HG03097 (cell line): ENCODE measurements at regions not wholly inside any gene's neighbourhood (a gene's known extent, or its start where the extent isn't known, plus 50 kb on each side); places are given as distances from the start of the nearest gene placed in this dataset.

Source experiments
- ATAC-seq: cut with Tn5 transposase; IDR thresholded peaks from one replicate; pipeline ENCODE4 v1.9.1; 2021; ENCODE audit not compliant: unreplicated experiment, low FRiP score

DNA sequence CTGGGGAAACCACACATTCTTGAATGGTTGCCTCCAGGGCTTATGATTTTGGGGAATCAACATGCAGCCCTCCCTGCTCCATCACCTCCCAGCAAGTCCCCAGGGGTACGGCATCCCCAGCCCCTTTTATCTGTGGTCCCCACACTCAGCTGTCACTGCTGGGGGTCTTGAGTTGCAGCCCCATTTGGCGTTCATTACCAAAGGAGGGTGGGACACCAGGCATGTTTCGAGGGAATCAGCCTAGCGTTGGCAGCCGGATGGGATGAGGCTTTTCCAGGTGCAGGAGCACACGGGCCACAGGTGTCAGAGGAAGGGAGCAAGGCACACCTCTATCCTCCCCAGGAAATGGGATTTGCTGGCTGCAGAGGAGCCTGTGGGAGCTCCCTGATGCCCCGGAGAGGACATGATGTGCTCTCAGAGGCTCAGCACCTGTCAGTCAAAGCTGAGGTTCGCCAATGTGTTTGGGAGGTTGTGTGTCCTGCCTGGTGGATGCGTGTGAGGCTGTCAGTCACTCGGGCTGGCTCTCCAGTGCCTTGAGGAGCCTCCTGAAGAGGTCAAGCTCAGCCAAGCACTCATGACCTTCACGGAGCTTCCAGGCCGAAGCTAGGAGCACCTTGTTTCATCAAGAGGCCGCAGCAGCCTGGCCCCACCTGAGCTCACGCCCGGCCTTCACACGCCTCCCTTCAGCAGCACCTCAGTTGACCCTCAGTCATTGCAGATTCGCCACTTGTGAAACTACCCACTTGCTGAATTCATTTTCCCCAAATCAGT is 95.0 kb downstream of the ERMARD start:
- ATAC-seq = no peak

DNA sequence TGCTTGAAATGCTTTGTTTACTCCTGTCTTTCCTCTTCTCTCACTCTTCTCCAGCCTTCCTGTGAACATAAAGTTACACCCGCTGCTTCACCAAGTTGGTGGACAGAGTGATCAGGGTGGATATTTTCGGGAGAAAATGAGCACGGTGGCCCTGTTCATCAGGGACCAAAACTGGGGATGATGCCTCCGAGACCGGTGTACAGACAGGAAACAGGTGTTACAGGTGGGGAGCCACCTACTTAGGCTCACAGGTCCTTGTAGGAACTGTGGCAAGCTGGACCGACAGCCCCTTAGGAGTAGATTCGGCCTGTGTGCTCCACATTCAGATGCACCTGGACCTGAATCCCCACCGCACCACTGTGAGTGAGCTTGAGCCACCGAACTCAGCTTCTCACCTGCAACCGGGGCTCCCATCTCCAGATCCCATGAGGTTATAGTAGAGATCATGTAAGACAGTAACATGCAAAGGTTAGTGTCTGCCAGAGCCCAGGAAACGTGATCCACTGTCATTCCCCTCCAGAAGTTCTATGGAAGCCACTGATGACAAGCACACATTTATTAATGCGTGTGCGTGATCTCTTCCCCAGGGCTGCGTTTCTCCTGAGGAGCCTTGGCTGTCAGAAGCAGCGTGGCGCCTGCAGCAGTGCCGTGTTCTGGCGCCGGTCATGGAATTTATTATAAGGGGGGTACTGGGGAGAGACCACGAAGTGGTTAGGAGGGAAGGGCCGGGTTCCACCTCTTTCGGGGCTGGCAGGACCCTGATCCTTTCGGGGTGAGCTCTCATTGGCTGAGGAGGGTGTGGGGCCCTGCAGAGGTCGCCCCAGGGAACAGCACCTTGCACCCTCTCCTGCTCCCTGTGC is 94.2 kb downstream of the ERMARD start:
- ATAC-seq = no peak

DNA sequence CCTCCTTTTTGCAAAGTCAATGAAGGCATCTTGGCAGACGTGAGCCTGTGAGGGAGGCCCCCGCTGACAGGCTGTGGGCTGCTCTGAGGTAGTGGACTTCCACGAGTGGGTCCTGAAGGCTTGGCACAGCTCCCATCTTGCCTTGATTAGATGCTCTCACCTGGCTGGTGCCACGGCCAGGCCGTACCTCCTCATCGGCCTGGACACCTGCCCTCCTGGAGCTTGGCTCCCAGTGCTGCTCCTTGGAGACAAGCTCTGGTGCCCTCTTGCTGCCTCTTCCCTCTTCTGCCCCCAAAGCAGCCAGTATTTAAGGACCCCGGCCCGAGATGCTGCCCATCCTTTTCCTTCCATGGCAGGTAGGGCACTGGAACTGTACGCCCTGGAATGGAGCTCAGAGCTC is 93.5 kb downstream of the ERMARD start:
- ATAC-seq = no peak

DNA sequence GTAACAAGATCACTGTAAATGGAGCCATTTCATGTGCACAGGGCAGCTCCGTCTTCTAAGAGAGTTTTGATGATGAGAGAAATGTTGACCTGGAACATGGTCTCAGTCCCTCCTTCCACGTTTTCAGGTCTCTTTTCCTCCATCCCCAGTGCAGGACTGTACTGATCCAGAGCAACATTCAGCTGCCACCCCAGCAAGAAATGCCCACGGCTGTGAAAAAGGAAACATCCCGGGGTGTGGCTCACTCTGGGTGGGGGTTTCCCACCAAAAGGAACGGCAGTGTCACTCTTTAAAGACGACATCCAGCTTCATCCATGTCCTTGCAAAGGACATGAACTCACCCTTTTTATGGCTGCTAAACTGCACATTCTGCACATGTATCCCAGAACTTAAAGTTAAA is 92.6 kb downstream of the ERMARD start:
- ATAC-seq = no peak

DNA sequence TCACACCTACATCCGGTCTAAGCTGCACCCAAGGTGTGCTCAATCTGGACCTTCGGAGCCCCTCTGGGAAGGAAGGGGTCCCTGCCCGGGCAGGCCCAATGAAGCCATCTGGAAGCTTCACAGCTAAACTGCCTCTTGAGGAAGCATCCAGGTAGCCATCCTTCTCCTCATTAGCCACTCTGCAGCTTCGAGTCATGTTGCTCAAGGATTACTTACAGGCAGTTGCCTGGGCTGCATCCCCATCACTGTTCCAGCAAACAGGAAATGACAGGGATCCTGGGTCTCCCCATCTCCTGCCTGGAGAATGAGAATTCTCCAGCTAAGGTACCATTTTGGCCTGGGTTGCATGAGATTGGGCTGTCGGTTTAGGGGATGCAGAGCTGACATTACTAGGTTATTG is 91.7 kb downstream of the ERMARD start:
- ATAC-seq = no peak

DNA sequence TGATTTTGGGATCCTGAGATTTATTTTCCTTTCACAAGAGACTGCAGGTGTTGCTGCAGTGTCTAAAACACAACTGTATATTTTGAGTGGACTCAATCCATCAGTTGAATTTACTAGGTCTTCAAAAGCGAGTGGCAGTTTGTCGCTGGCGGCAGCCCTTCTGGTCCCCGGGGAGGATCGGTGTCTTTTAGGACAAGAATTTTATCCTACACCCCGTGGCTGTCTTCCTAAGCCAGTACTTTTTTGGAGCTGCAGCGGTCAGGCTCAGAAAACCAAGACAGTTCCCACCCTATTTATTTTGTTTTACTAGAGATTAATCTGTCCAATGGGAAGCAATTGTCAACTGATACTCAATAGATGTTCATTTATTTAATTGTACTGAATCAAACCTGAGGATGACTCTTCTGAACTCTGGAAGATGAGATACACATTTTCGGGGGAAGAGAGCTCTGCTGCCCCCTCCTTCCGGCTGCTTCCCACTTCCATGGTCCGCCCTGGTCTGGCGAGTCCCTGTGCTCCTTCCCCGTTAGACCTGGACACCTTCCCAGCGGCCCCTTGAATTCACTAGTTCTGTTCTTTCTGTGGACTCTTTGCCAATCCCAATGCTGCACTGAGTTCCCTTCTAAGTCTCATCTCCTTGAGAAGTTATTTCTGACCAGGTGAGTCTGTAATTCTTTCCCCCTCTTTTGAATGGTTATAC is 90.6 kb downstream of the ERMARD start:
- no peak for ATAC-seq

DNA sequence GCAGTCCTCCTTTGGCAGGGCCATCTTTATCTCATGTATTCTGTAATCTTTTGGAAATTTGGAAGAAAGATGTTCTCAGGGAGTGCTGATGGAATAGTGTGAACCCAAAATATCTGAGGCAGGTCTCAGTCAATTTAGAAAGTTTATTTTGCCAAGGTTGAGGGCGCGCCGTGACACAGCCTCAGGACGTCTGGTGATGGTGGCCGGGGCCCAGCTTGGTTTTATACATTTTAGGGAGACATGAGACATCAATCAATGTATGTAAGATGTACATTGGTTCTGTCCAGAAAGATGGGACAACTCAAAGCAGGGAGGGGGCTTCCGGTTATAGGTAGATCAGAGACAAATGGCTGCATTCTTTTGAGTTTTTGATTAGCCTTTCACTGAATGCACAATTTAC is 89.8 kb downstream of the ERMARD start:
- no peak for ATAC-seq

DNA sequence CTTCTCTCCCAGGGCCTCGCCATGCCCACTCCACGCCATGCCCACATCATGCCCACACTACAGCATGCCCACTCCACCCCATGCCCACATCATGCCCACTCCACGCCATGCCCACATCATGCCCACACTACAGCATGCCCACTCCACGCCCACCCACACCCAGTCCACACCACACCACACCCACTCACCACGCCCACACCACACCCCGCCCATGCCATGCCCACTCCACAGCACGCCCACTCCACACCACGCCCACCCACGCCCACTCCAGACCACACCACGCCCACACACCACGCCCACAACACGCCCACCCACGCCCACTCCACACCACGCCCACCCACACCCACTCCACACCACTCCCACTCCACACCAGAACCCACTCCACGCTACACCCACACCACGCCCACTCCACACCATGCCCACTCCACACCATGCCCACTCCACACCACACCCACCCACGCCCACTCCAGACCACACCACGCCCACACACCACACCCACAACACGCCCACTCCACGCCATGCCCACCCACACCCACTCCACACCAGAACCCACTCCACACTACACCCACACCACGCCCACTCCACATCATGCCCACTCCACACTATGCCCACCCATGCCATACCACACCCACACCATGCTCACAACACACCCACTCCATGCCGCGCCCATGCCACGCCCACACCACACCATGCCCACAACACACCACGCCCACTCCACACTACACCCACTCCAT is 88.6 kb downstream of the ERMARD start:
- no peak for ATAC-seq

DNA sequence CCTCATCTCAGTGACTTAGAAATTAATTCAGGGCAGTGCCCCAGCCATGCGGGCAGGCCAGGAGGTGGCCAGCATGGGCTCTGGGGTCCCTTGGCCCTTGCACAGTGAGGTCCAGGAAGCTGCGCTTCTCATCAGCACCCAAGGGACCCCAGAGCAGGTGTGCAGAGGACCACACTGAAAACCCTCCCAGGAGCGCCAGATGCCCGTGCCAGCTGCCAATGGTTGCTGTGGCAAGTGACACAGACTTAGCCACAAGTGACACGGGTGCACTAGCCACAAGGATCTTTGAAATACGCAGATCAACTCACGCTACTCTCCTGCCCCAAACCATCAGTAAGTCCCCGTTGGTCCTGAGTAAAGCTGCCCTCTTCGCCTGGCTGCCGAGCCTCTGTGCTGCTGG is 88.1 kb downstream of the ERMARD start:
- no peak for ATAC-seq

DNA sequence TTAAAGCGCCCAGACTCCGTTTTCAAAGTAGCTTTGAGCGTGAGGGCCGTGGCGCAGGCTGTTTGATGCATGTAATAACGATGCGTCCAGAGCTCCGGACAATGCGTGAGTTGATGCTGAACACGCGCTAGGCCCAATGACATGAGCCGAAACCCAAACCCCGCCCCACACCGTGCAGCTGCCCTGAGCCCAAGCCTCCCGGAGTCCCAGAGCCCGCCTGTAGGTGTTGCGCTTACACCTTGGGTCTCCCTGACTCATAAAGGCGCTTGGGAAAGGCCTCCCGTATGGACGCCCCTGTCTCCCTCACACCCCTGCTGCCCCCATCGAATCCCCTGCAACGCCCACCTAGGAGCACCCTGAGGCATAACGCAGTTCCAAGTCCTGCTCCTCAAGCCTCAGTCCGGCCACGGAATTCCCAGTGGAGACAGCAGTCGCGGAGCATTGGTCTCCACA is 87.6 kb downstream of the ERMARD start:
- no peak for ATAC-seq

DNA sequence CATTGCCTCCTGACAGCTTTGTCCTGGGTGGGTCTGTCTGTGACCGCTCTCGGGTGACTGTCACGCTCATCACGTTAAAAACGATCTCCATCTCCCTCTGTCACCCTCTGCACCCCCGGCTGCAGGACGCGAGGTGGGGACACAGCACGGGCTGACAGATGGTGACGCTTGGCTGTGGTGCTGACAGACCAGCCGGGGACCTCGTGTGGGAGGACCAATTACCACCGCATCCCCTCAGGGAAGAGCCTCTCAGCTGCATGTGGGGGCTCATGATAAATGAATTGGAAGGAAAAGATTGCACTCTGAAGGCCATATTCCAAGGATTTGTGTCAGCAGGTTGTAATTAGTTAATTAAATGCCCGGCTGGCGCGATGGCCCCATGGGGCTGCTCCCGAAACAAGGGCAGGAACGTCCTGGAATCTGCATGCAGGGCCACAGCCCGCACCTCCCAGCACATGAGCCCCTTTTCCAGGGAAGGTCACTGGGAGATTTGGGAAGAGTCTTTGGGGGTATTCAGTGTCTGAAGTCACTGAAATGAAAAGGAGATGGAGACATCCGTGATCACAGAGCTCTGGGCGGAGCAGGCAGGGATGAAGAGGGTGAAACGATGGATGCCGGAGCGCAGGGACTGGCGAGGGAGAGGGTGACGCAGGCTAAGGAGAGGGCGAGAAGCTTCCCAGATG is 87.1 kb downstream of the ERMARD start:
- no peak for ATAC-seq

DNA sequence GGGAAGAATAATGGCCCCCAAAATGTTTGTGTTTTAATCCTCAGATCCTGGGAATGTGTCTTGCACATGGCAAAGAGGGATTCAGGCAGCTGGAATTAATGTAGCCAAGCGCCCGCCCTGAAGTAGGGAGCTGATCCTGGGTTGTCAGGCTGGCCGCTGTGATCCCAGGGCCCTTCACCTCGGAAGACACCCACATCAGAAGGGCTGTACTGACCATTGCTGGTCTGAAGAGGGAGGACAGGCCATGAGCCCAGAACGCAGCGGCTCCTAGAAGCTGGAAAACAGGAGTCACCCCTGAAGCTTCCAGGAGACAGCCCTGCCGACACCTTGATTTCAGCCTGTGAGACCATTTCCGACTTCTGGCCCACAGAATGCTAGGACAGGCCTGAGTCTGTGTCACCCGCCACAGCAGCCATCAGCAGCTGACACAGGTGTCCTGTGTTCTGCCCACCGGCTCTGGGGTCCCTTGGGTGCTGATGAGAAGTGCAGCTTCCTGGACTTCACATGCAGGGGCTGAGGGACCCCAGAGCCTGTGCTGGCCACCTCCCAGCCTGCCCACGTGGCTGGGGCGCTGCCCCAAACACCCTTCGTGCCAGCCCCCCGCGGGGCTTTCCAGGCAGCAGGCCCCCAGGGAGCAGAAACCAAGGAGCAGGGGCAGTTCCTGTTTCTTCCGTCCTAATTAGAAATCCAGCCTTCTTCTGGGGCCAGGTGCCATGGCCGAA is 86.3 kb downstream of the ERMARD start:
- no peak for ATAC-seq

DNA sequence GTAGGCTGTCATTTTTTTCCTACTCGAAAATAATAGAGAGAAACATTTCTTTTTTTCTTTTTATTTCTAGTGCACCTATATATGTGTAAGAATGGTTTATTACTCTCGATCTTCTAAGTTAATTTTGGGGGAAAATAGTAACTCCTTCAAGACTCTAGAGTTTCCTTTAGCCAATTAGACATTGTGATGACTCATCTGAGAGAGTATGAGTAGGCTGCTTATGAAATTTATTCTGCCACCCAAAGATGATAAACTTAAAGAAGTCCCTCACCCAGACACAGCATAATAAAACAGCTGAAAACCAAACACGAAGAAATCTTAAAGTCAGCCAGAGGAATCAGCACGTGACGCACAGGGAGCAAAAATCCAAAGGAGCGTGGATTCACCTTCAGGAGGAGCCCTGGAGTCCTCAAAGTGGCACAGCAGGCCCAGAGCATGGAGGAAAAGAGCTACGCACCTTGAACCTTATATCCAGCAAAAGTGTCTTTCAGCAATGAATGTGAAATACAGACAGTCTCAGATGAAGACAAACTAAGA is 81.9 kb downstream of the ERMARD start:
- ATAC-seq = no peak

DNA sequence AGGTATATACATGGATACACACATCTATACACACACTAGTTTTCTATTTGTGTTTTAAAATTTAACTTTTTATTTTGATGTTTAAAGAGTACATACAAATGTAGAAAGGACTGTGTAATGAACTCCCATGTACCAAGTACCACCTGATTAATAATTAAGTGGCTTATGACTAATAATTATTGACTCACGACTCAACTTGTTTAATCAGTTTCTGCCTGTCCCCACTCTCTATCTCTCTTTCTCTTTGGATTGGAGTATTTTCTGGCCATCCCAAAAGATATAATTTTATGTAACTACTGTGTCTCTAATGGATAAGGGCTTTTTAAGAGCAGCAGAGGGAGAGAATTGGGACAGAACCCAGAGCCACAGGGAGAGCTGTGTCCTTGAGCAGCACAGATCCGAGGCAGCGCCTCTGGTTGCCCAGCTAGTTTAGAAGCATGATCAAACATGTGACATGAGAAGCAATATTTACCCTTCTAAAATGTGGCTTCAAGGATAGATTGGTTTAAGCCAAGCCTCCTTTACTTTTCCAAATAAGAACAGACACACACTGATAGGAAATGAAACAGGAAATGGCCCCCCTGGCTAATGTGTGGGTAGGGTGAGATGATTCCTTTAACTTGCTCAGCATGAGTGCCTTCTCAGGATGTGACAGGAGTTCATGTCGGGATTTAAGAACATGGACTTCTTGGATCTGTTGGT is 81.0 kb downstream of the ERMARD start:
- ATAC-seq = no peak

DNA sequence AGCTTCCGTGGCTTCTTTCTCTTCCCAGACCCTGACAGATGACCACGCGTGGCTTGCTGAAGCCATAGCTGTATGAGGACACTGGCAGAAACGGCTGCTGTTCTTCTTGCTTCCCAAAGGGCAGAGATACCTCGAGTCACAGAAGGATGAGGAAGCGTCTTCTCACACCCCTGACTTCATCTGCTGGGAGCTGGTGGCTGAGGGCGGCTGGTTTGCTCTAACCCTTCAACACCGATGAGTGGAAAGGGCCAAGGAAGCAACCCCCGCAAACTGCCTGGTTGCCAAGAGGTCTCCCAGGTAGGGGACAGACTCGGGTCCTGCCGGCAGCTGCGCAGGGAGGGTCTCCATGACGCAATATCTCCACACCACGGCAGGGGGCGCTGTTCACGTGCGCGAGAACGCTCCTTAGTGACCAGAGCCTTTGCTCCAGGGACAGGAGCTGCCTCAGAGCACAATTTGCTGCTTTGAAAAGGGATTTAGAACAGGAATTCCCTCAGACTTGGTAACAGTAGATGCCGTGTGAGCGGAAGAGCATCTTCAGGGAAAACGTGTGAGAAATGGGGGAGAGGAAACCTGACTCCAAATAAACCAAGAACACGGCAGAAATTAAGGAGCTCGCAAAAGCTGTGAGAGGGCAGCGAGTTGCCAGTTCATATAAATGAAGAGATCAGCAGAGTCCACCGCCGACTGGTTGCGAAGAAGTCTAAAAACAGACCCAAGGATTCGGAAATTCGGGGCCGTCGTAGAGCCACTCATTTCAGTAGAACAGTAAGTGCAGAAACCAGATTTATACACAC is 80.2 kb downstream of the ERMARD start:
- no peak for ATAC-seq
